NCI-H1436 (cell line): ENCODE measurements at regions not wholly inside any gene's neighbourhood (a gene's known extent, or its start where the extent isn't known, plus 50 kb on each side); places are given as distances from the start of the nearest gene placed in this dataset.

ENCODE experiments used
- DNase-seq: peaks from one replicate; lab custom pipeline; 2025; lab: John Stamatoyannopoulos, UW

DNA sequence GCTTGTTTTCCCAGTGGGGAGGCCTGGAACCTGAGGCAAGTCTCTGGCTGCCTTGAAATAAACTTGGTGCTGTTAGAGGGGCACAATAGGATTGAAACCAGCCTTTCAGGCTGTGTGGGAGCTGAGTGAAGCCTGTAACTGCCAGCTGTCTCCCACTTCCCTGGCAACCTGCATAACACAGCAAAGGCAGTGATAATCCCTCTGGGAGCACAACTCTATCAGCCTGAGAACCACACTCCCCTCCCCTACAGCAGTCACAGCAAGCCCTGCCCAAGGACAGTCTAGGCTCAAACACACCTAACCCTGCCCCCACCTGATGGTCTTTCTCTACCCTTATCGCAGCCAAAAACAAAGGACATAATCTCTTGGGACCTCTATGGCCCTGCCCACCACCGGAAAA, 683.8 kb upstream of the ATXN8OS start:
- DNase-seq = no peak

DNA sequence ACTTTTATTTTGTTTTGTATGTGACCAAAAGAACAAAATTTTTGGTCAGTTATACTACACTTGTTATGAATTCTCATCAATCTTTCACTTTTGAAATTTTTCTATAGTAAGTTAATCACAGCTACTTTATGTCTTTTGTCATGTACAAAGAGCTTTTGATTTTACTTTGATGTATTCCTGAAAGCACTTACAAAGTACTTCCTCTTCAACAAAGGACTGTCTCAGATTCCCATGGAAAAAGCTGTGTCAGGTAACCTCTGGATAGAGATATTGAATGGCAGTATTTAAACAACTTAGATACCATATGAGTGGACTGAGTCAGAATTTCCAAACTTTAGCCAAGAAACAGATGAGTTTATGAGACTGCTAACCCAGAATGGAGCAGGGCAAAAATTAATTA, 689.3 kb upstream of the ATXN8OS start:
- no peak for DNase-seq

DNA sequence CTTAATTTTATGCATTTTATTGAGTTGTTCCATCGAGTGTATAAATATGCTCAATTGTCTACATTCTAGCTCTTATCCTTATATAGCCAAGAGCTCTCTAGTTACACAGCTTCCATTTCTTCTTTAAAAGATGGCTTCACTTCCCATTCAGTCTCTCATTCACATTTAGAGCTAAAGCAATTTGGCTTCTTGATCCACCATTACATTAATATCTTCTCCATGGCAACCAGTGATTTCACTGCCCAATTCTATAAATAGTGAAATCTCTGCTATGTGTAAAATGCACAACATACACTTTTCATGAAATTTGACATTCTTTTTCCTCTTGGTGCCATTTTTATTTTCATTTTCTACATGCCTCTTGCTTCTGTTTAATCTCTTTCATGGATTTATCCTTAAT, 696.9 kb upstream of the ATXN8OS start:
- DNase-seq = no peak

GRCh38 chr13:69391756-69392155, 715.9 kb upstream of the ATXN8OS start:
- DNase-seq = no peak

DNA sequence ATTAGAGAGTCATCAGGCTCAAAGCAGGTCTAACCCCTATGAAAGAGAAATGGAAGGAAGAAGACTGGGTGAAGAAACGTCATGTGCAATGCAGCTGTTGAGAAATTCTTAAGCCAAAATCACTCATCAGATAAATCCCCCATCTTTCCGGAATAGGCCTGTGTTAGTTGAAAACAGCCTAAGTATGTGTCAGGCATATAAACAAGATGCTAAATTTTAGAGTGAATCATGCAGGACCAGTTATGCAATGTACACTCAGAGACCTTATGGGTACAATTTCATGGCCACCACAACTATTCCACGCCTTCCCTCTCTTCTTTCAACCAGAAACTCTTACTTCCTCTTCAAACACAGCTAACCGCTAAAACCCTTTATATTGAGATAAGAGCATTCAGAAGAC, 717.7 kb upstream of the ATXN8OS start:
- no peak for DNase-seq

- no peak for DNase-seq
Observed at GRCh38 chr13:69373747-69374425, 733.7 kb upstream of the ATXN8OS start.

DNA sequence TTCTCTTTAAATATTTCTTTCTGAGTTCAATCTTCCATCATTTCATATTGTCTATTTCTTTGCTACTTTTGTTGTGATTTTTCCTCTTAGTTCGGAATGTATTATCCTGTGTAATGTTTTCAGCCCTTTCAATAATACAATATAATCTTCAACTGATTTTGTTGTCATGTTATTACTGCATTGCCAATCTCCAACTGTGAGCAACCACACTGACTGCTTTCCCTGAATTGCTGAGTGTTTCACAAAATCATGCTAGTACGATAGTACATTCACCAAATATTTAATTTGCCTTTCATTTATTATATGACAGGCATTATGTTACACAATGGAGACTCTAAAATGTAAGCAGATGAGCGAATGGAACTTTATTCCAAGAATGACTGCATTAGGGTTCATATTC, 744.3 kb upstream of the ATXN8OS start:
- no peak for DNase-seq

GRCh38 chr13:69331245-69331644, 776.4 kb upstream of the ATXN8OS start:
- DNase-seq = no peak

- DNase-seq = peak; percentile 22
Observed at GRCh38 chr13:69324090-69324886, 783.3 kb upstream of the ATXN8OS start.

DNA sequence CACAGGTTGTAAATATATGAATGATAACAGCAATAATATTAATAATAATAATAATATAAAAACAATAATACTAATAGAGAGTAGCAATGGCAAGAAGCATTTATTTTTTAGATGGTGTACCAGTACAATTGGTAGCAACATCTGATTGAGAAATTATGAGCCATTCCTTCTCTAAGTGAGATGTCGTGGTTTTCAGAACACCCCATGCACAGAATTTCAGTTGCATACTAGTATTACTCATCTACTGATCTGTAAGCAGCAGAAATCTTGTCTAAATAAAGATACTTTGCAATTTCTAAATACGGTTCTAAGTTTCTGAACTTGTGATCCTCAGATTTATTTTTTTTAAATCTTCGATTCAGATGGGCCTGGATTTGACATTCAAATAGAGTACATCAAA, 788.0 kb upstream of the ATXN8OS start:
- no peak for DNase-seq

DNA sequence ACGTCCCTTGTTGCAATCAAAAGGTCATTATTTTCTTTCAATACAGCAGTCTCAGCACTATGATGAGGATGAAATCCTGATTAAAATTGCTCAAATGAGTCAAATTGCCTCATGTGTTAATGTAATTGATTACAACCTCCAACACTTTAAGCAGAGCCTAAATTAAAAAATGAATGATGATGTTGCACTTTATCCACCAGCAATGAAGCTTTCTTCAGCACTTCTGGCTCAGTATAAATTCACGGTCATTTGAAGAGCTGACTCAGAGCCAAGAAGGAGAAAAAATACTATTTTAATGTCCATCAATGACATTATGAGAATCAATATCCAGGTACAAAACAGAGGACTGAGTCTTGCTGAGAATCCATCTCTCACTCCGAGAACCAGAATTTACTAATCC, 792.6 kb upstream of the ATXN8OS start:
- no peak for DNase-seq

- DNase-seq = no peak
Observed at GRCh38 chr13:69306766-69307165, 800.9 kb upstream of the ATXN8OS start.

- DNase-seq = no peak
Observed at GRCh38 chr13:69300131-69300530, 807.5 kb upstream of the ATXN8OS start.

DNA sequence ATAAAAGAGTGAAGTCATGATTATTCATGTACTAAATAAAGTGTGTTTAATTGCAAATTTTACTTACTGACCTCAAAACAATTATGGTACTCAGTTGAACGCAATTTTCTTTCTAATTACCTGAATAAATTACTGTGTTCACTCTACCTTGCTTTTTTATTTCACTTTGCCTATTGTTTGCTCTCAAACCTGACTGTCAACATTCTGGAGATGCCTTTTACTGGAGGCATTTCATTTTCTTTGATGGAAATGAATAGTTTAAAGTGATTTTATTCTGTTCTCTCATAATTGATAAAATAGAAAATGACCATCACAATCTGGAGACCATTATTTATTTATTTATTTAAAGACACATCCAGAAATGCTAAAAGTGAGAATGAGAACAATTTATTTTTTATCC, 811.5 kb upstream of the ATXN8OS start:
- DNase-seq = no peak

GRCh38 chr13:69292789-69293425, 814.7 kb upstream of the ATXN8OS start:
- DNase-seq = no peak

DNA sequence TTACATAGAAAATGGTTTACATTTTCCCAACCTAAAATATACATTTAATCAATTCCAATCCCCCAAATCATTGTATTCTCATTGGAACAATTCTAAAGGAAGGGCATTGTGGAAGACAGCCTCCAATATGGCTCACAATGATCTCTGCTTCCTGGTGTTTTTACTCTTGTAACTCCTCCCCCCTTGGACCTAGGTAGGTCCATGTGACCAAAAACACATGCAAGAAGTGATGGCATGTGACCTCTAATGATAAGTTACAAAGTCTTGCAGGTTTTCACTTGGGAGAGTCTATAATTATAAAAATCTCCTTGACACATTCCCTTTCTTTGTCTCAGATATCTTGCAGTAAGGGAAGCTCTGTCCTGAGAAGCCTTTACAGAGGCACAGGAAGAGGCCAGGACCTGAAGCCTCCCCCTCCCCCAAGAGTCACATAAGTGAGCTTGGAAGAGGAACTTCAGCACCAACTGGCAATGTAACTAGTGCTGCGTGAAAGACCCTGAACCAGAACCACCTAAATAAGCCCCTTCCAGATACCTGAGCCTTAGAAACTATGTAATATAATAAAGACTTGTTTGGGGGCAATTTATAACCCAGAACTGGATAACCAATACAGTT, 816.2 kb upstream of the ATXN8OS start:
- DNase-seq = no peak

- no peak for DNase-seq
Observed at GRCh38 chr13:69288026-69288425, 819.6 kb upstream of the ATXN8OS start.

DNA sequence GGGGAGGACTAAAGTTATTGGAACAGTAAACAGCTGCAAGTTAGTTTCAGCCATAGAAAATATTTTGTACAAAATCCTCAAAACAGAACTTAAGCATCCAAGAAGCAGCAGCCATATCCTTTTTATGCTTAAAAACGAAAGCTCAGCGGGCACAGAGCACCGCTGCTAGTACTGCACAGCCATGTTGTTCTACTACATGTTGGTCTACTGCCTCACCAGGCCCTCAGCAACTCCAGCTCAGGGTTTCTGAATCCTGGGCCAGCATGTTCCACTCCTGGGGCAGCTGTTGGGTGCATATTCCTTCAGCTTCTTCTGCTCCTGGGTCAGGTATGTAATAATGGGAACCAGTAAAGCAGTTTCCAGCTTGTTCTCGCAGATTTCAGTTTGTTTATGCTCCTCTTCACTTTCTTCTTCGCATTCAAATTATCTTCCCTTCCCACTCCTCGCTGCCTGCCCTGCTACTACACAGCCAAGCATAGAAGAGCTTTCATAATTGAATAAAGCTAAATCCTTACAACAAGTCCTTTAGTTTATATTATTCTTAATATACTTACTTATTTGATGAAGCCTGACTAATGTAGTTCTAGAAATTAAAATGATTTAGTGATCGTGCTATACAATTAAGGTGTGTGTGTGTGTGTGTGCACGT, 820.5 kb upstream of the ATXN8OS start:
- no peak for DNase-seq

DNA sequence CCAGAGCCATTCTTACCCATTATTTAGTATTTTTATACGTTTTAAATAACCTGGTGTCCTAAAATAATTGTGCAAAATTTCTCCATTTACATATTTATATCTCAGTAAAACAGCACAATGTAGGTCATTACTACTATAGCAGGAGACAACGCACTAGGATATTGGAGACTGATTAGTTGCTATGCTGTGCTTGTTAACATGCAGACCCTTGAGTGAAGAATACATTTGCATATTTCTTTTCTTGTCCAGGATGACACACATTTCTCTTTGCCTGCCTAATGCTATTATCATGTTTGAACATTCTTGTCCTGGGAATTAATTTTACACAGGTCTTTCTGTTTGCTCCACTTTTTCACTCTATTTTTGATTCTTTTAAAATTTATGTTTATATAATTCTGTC, 823.8 kb upstream of the ATXN8OS start:
- no peak for DNase-seq

- no peak for DNase-seq
Observed at GRCh38 chr13:69283301-69283700, 824.3 kb upstream of the ATXN8OS start.

GRCh38 chr13:69280399-69280798, 827.2 kb upstream of the ATXN8OS start:
- no peak for DNase-seq

- DNase-seq = no peak
Observed at GRCh38 chr13:69279213-69279612, 828.4 kb upstream of the ATXN8OS start.
